ENCODE measurements at regions not wholly inside any gene's neighbourhood (a gene's known extent, or its start where the extent isn't known, plus 50 kb on each side); places are given as distances from the start of the nearest gene placed in this dataset.

GRCh38 chr6:137983269-137983668 is 116.2 kb downstream of the TNFAIP3 start:
- TF ChIP-seq CTCF (conservative IDR thresholded peaks at IDR 0.05; ENCODE audit: low read length) (no peak), EZH2phosphoT487 (IDR thresholded peaks at IDR 0.05; ENCODE audit: borderline replicate concordance, low read depth, low read length) (no peak)

Measured in OCI-LY7 (cell line).